GM18502 (cell line): ENCODE measurements at regions not wholly inside any gene's neighbourhood (a gene's known extent, or its start where the extent isn't known, plus 50 kb on each side); places are given as distances from the start of the nearest gene placed in this dataset.

Source experiments
- ATAC-seq: cut with Tn5 transposase; IDR thresholded peaks from one replicate; pipeline ENCODE4 v1.9.1; 2021; ENCODE audit warnings: mild to moderate bottlenecking; ENCODE audit not compliant: unreplicated experiment, poor library complexity

DNA sequence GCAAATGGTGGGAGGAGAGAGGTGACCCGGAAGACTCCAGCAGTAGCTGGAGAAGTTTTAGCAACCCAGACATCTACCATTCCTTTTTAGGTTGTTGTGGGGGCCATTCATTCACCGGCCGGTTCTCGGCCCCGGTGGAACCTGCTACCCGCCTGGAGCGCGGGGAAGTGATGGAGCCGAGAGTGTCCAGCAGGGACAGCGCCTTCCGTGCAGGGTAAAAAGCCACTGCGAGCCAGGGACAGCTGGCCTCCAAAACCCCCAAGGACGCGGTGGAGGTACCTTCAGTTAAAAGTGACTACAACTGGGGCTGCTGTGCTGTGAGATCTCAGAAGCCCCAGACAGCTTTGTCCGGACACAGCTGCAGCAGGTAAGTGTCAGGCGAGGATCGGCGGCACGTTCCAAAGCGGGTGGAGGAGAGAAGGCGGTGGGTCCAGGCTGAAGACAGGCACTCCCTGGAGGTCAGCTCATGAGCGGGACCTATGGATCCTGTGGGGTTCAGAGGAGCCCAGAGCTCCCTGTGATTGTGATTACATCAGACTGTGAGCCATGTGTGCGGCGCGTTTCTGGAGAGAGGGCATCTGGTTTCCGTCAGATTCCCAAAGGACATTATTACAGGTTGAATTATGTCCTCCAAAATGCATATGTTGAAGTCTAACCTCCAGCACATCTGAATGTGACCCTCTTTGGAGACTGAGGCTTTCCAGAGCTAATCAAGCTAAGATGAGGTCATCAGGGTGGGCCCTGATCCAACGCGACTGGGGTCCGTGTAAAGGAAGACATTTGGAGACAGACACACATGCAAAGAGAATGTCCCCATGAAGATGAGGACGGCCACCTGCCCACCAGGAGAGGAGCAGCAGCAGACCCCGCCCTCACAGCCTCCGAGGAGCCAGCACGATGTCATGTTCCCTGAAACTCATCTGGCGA lies 276.3 kb downstream of the EIPR1 start:
- ATAC-seq = no peak

DNA sequence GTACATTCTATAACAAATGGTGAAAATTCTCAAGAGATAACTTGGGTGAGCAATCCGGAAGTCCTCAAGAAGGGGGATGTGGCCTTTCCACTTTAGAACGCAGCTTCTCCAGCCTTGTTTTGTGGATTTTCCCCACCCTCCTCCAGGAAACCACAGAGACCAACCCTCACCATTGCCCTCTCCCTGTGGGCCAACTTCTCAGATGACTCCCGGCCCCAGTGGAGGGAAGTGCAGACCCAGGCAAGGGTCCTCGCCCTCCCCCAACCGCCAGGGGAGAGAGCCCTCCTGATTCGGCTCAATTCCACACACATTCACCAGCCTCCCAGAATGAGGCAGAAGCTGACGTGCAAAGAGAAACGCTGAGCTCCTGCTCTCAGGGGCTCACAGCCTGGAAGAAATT lies 277.2 kb downstream of the EIPR1 start:
- ATAC-seq = no peak

DNA sequence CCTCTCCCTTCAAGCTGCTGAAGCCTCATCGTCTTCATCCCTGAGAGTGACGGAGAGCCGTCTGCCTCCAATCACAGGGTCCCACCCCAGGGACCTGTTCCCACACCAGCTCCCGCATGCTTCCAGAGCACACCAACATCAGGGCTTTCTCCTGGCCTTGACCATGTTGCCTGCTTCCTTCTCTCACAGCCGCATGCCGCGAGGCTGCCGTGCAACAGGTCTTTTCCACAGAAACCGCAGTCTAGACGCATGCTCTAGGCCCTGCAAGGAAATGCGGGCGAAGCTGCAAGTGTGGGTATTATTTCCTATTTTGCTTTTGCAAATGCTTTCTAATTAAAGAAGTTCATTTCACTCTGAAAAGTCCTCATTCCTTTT lies 277.8 kb downstream of the EIPR1 start:
- no peak for ATAC-seq

DNA sequence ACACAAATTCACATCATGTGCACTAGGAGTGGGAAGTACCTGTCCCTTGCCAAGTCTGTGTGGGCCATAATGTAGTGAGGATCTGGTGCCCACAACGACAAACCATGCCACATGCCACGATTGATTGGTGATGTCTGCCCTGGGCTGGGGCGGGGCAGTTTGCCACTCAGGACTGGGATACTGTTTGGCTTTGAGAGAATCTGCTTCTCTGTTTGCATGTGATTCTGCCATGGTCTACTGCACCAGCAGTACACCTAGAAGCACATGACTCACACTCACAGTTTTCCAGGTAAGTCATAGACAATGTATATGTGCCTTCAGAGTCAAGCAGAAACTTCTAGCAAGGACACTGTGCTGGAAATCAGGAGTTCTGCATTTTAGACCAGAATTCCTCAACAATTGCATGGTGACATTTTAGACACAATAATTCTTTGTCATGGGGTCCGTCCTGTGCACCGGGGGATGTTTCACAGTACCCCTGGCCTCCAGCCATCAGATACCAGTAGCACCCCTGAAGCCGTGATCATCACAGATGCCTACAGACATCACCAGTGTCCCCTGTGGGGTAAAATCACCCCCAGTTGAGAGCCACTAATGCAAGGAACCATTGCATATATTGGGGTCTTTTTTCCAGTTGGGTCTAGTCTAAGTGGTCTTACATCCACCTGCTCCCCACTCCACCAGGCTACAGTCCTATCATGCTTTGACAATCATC lies 278.3 kb downstream of the EIPR1 start:
- ATAC-seq = no peak

DNA sequence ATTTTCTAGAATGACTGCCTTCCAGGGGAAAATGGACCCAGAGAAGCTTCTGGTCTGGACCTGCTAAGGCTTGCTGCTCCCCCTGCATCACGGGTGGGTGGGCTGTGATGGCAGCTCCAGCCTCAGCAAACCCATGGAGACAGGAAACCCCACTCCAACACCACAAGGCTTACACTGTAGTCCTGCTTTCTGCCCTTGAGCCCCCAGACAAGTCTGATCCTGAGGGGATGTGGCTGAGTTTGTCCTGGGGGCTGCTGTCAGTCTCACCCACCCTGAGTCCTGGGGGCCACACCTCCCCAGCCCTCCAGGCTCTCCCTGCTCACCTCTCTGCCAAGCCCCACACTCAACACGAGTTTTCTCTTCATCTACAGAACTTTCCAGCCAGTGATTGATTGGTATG lies 279.4 kb downstream of the EIPR1 start:
- ATAC-seq = no peak

DNA sequence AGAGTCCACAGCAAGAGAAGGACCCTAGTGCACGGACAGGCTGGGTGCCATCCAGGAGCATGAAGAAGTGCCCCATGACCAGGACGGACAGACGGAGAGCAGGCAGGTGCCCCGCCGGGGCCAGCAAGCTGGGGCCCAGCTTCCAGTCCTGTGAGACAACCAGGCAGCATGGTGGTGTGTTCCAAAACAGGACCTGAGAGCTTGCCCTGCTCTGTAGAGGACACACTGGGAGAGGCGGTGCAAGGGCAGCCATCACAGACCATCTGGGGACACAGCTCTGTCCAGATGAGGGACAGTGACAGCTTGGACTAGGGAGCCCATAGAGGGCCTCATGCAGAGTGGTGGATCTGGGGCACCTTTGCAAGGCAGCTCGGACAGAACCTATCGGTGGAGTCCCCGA lies 279.8 kb downstream of the EIPR1 start:
- ATAC-seq = no peak

DNA sequence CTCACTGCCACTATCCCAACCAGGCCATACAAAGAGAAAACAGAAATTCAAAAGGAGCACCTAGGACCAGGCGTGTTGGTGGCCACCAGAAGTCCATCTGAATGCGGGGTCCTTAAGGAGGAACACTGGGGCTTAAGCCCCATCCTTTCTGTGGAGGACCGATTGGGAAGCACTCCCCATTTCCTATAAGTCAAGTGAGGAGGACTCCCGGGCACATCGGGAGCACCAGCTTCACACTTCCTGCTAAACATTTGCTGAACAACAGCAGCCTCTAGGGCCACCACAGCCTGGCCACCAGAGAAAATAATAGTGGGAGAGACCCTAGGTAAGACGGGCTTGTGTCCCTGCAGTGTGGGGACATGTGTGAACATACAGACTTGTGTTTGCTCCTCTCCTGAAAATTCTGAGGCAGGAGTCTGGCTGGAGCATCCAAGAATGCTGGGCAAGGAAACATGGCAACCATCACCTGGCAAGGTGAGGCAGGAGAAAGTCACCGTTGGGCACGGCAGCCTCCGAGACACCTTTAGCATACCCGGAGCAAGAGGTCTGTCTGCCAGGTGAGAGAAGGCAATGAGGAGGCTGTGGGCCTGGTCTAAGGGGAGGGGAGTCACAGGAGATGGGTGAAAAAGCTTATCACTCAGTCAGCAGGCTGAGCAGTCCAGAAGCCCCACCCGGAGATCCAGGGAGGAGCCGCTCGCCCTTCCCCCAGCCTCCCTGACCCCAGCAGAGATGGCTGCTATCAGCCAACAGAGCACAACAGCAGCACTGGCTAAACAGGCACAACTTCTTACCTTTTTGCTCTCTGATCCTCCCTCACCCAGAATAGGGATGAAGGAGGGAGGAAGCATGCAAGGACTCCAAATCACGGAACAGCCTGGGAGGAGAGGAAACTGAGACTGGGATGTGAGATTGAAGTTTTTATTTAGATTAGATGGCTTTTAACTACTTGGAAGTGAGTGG lies 282.3 kb downstream of the EIPR1 start:
- ATAC-seq = no peak

DNA sequence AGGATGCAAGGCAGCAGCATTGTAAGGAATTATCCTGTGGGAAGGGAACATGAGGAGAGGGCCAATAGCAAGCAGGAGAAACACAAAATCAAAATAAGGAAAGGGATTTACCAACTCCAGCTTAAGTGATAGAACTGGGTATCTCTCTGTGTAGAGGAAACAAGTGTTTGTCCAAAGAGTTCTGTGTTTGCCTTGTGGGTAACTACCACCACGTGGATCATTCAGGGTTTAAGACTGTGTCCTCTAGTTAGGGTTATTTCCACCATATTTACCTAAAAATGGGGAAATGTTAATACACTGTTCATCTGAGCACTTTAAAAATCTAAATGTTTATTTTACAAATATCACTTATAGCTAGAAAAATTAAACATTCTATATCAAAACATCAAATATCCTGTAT lies 283.3 kb downstream of the EIPR1 start:
- ATAC-seq = no peak

DNA sequence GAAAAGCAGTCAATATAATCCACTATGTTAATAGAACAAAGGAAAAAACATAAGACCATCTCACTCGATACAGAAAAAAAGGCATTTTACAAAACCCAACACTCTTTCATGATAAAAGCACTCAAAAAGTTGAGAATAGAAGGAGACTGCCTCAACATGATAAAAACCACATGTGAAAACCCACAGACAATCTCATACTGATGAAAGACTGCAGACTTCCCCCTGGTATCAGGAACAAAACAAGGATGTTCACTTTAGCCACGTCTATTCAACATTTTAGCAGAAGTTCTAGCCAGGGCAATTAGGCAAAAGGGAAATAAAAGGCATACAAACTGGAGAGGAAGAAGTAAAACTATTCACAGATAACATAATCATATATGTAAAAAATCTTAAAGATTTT lies 285.9 kb downstream of the EIPR1 start:
- no peak for ATAC-seq

DNA sequence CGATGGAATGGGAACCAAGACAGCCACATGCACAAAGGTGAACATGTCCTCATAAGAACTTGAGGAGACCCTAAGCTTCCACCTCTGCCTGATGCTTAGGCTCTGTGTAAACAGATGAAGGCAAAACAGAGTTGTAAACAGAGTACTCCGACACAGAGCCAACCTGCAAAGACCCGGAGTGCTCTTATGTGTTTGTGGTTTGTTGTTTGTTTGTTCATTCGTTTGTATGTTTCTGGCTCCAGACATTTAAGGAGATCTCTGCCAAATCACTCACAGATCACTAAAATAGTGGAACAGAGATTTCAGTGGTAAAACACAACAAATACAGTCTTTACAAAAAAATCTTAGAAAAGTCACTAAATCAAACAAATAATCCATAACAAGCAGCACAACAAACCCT lies 294.9 kb downstream of the EIPR1 start:
- no peak for ATAC-seq

DNA sequence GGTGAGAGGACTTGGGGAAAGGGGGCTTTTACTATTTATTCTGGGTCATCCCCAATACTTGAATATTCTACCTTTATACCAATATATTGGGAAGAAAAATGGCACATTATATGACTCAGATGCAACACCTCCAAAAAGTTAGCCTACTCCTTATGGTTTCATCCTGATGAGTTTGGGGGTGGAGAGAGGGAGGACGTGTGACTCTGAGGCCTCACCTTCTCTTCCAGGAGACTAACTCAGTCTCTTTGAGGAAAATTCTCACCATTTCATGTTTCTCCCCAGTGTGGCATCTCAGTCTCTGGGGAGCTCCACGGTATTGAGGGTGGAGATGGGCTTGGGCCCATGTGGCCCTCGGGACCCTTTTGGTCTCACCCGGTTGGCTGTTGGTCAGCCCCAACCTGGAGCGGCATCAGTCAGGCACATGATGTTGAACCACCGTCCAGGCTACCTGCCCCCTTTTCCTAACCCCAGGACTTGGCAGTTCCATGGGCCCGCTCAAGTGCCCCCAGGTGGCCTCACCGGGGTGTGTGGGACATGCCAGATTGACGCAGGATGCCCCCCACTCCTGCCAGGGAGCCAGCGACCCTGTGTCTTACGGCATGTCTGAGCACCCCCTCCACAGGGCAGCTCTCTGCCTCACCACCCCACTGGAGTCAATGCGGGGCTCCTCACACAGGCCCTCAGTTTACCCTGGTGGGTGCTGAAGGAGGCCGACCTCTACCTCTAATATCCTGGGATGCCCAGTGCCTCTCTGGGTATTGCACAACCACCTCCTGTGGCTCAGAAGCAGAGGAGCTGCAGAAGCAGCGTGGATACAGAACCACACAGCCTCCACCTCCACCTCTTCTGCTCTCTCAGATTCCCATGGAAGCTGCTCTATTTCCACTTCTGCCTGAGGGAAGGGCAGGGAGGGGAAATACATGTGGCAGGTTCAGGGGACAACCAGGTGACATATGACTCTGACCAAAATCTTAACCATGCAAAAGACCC lies 297.4 kb downstream of the EIPR1 start:
- ATAC-seq = no peak

DNA sequence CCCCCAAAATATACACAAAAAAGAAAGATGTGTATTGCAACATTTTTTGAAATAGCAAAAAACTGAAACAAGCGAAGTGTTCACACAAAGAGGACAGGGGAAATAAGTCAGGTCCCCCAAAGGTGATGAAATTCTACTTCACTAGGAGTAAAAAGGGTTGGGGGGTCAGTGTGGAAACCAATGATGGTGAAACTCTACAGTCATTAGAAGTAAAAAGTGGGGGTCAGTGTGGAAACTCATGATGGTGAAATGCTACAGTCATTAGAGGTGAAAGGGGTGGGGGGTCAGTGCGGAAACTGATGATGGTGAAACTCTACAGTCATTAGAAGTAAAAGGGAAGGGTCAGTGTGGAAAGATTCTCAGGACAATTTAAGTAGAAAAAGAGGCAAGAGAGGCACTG lies 298.2 kb downstream of the EIPR1 start:
- no peak for ATAC-seq

DNA sequence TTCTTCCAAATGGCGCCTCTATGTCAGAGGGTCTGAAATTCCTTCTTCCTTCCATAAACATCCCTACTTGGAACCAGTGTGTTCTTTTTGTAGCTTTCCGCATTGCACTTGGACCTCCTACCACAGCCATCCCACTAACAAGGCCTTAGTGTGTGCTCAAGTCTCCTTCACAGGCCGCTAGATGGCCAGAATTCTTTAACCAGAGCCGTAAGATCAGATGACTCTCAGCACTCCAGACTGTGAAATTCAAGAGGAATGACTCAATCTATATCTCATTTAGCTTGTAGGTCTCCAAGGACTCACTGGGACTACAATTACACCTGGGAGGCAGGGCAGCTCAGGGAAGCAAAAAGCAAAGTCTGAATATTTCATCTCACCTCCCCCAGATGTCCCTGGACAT lies 298.9 kb downstream of the EIPR1 start:
- ATAC-seq = no peak

DNA sequence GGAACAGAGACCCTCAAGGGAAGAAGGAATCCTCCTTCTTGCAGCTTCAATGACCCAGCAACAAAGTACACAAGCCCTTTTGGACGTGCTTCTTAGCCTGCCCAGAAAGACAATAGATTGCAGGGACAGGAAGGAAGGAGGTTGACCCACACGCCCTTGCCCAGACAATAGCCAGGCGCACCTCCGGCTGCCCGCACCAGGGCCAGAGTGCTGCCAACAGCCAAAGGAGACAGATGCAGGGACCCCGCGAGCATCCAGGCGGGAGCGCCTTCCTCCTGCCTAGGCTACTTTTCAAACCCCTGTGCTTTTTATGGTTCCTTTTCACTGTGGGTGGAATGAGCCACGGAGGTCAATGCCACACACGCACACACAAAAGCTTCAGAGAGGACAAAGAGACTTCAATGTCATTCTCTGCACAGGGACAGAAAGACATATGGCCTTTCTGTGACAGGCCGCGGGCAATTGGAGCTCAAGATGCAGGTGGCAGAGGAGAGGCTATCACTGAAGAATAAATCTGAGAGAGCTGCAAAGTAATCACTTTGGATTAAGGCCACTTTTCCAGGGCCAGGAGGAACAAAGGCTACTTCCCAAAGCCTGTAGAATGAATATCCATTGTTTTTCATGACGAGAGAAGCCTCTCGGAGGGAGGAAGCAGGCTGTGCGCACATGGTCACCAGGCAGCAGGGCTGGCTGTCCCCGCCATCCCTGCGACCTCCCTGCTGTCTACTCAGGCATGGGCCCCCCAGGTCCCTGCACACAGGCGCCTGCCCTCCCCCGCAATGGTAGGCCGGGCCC lies 300.6 kb downstream of the EIPR1 start:
- no peak for ATAC-seq

DNA sequence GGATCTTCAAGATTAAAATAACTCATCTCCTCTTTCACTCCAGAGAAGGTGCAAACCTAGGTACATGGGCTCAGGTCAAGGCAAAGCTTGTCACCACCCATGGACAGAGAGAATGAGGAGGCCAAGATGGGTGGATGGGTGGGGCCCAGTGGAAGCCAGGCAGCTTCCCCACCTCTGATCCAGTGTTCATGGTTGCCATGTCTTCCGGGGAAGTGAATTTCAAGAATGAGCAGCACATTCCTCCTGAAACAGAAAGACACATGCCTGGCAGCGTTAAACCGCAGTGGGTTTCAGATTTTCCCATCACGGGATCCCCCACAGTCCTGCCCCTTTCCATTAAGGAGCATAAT lies 301.7 kb downstream of the EIPR1 start:
- no peak for ATAC-seq

DNA sequence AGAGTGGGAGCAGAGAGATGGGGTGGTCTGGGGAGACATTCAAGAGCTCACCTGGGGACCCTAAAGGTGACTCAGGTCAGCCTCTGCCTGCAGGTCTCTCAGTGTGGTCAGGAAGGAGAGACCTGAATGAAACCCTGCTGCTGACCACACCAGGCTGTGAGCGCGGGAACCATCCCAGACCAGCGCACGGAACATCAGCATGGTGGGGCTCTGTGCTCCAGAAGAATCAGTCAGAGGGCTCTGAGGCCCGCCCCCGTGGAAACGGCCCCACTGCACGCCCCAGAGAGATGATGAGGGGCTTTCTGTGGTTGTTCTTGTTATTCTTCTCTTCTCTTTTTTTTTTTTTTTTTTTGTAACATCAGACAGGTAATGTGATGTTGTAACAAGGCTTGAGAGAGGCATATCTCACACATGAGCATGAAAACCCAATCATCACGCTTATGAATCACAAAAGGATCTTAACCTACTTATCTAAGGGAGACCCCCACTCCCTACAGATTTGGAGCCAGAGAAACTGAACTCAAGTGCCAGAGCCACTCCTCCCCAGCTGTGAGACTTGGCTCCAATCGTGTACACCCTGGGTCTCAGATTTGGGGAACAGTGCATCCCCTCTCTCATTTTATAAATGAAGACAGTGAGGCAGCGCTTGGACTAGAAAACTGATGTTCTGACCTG lies 302.2 kb downstream of the EIPR1 start:
- no peak for ATAC-seq

DNA sequence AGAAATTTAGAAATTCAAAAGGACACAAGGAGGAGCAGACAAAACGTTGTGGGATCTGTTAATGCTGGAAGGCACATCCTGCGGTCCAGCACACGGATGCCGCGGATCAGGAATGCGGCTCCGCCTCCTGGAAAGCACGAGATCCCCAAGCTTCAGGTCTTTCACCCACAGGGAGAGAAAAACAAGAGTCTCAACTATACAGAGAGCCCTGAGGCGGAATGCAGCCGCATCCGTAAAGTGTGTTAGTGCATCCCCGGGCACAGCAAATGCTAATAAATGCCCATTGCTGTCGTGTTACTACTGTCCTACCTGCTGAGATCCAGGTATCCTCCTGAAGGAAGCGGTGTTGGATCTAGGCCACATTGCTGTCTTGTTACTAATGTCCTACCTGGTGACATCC lies 303.9 kb downstream of the EIPR1 start:
- no peak for ATAC-seq

DNA sequence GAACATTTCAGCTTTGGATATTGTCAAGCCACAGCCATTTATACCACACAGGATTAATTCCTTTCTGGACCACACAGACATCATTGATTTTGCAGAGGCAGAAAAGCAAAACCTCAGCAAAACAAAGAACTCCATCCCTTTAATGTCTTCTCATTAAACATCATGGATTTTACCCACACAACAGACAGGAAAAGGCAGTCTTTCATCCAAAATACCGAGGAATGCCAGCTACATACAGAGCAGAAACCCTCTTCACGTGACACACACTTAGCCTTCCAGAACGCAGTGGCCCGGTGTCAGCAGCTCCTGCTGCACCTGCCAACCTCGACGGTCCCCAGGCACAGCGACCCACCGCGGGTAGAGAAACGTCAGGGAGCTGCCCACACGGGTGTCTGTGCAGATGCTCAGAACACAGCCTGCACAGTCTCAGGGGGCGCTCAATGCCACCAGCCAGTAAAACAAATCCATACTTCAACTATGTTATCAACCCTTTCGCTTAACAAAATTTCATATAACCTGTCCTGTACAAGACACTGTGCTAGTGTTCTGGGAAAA lies 304.5 kb downstream of the EIPR1 start:
- ATAC-seq = no peak
